H9 (cell line): ENCODE measurements at regions not wholly inside any gene's neighbourhood (a gene's known extent, or its start where the extent isn't known, plus 50 kb on each side); places are given as distances from the start of the nearest gene placed in this dataset.
A peak's percentile ranks its signal among the peaks of the same experiment; 100 is the strongest.

Source experiments
- DNase-seq: peaks from one replicate; pipeline ENCODE4 v3.0.0-alpha.2; 2017
- H2AFZ ChIP-seq: one replicate; pipeline ENCODE4 v1.6.1; 2013; ENCODE audit warnings: mild to moderate bottlenecking, low read length, control low read depth, moderate library complexity
- H2AK5ac ChIP-seq: 2 replicates; pipeline ENCODE4 v1.6.1; 2013; ENCODE audit warnings: low read length, control low read depth, mixed read lengths; ENCODE audit not compliant: insufficient read length
- H2BK120ac ChIP-seq: one replicate; pipeline ENCODE4 v1.6.1; 2013; ENCODE audit warnings: low read depth, mild to moderate bottlenecking, low read length, control low read depth, inconsistent platforms; ENCODE audit not compliant: poor library complexity, severe bottlenecking
- H2BK12ac ChIP-seq: 2 replicates; pipeline ENCODE4 v1.6.1; 2013; ENCODE audit warnings: low read length, control low read depth, mixed read lengths, low read depth; ENCODE audit not compliant: insufficient read length
- H2BK15ac ChIP-seq: 2 replicates; pipeline ENCODE4 v1.6.1; 2013; ENCODE audit warnings: low read depth, low read length, control low read depth
- H2BK20ac ChIP-seq: one replicate; pipeline ENCODE4 v1.6.1; 2013; ENCODE audit warnings: low read depth, mild to moderate bottlenecking, low read length, control low read depth, inconsistent platforms; ENCODE audit not compliant: poor library complexity, severe bottlenecking
- H2BK5ac ChIP-seq: 2 replicates; pipeline ENCODE4 v1.6.1; 2013; ENCODE audit warnings: low read length, control low read depth, mixed read lengths; ENCODE audit not compliant: insufficient read length
- H3K14ac ChIP-seq: 2 replicates; pipeline ENCODE4 v1.6.1; 2013; ENCODE audit warnings: low read length, control low read depth; ENCODE audit not compliant: insufficient read depth
- H3K18ac ChIP-seq: 2 replicates; pipeline ENCODE4 v1.6.1; 2013; ENCODE audit warnings: low read depth, mild to moderate bottlenecking, mixed read lengths, low read length, control low read depth; ENCODE audit not compliant: insufficient read length
- H3K23ac ChIP-seq: 2 replicates; pipeline ENCODE4 v1.6.1; 2013; ENCODE audit warnings: low read length, control low read depth, mixed read lengths, low read depth; ENCODE audit not compliant: insufficient read length
- H3K23me2 ChIP-seq: 2 replicates; pipeline ENCODE4 v1.6.1; 2013; ENCODE audit warnings: low read depth, mild to moderate bottlenecking, mixed read lengths, low read length, control low read depth; ENCODE audit not compliant: insufficient read length, poor library complexity, severe bottlenecking
- H3K27ac ChIP-seq: 2 replicates; pipeline ENCODE4 v1.5.1; 2013; ENCODE audit warnings: low read length, control low read depth, mixed read lengths, low read depth; ENCODE audit not compliant: insufficient read length
- H3K27me3 ChIP-seq: 2 replicates; pipeline ENCODE4 v1.6.1; 2013; ENCODE audit warnings: low read length, control low read depth, inconsistent platforms; ENCODE audit not compliant: insufficient read depth
- H3K4ac ChIP-seq: 2 replicates; pipeline ENCODE4 v1.6.1; 2013; ENCODE audit warnings: low read depth, mild to moderate bottlenecking, control low read depth, inconsistent platforms, low read length, moderate library complexity
- H3K4me1 ChIP-seq: 2 replicates; pipeline ENCODE4 v1.6.1; 2013; ENCODE audit warnings: low read length, control low read depth, inconsistent platforms; ENCODE audit not compliant: insufficient read depth
- H3K4me2 ChIP-seq: 2 replicates; pipeline ENCODE4 v1.6.1; 2013; ENCODE audit warnings: low read length, control low read depth, mixed read lengths; ENCODE audit not compliant: insufficient read length, insufficient read depth
- H3K56ac ChIP-seq: 2 replicates; pipeline ENCODE4 v1.6.1; 2013; ENCODE audit warnings: low read depth, mild to moderate bottlenecking, mixed read lengths, low read length, control low read depth; ENCODE audit not compliant: insufficient read length
- H3K79me1 ChIP-seq: 2 replicates; pipeline ENCODE4 v1.6.1; 2013; ENCODE audit warnings: low read depth, mild to moderate bottlenecking, moderate library complexity, low read length, control low read depth, inconsistent platforms; ENCODE audit not compliant: insufficient read depth, poor library complexity, severe bottlenecking
- H3K79me2 ChIP-seq: 2 replicates; pipeline ENCODE4 v1.6.1; 2013; ENCODE audit warnings: low read length, control low read depth, inconsistent platforms; ENCODE audit not compliant: insufficient read depth
- H3K9ac ChIP-seq: 2 replicates; pipeline ENCODE4 v1.6.1; 2013; ENCODE audit warnings: low read length, control low read depth, mixed read lengths; ENCODE audit not compliant: insufficient read length; ENCODE audit errors: extremely low read depth
- H3K9me3 ChIP-seq: one replicate; pipeline ENCODE4 v1.6.1; 2013; ENCODE audit warnings: low read depth, low read length, inconsistent platforms; ENCODE audit not compliant: control insufficient read depth
- H3T11ph ChIP-seq: one replicate; pipeline ENCODE4 v1.6.1; 2013; ENCODE audit warnings: mild to moderate bottlenecking, low read length, control low read depth, inconsistent platforms
- H4K20me1 ChIP-seq: one replicate; pipeline ENCODE4 v1.6.1; 2013; ENCODE audit not compliant: control insufficient read depth, insufficient read length, insufficient read depth
- H4K5ac ChIP-seq: 2 replicates; pipeline ENCODE4 v1.6.1; 2013; ENCODE audit warnings: low read depth, mild to moderate bottlenecking, mixed read lengths, low read length, control low read depth; ENCODE audit not compliant: insufficient read length
- H4K8ac ChIP-seq: replicated peaks from 2 replicates; pipeline ENCODE4 v1.6.1; 2013; ENCODE audit warnings: low read length, control low read depth, mixed read lengths, low read depth; ENCODE audit not compliant: insufficient read length
- H4K91ac ChIP-seq: 2 replicates; pipeline ENCODE4 v1.6.1; 2013; ENCODE audit warnings: low read depth, mild to moderate bottlenecking, moderate library complexity, mixed read lengths, low read length, control low read depth; ENCODE audit not compliant: insufficient read length
- H3K27ac Mint-ChIP-seq, 3 experiments: 2 replicates in 2 of 3; 3 replicates in 1 of 3; pipeline ENCODE4 v1.8.0; 2020 to 2021; ENCODE audit warnings: mixed read lengths in 3 of 3, mild to moderate bottlenecking in 1 of 3, moderate library complexity in 1 of 3
- H3K27me3 Mint-ChIP-seq: 2 replicates; pipeline ENCODE4 v1.8.0; 2021; ENCODE audit warnings: low read depth, mild to moderate bottlenecking, moderate library complexity, mixed read lengths
- H3K36me3 Mint-ChIP-seq, 3 experiments: 2 replicates in 2 of 3; 3 replicates in 1 of 3; pipeline ENCODE4 v1.8.0; 2020 to 2021; ENCODE audit warnings: low read depth in 3 of 3, mixed read lengths in 3 of 3; ENCODE audit not compliant: insufficient read depth in 1 of 3
- H3K4me1 Mint-ChIP-seq, 2 experiments: 2 replicates each; pipeline ENCODE4 v1.8.0; 2020; ENCODE audit warnings: mixed read lengths in 2 of 2
- H3K4me3 Mint-ChIP-seq, 2 experiments: 2 replicates in 1 of 2; 3 replicates in 1 of 2; pipeline ENCODE4 v1.8.0; 2020 to 2021; ENCODE audit warnings: mild to moderate bottlenecking in 2 of 2, mixed read lengths in 2 of 2, moderate library complexity in 1 of 2
- H3K9me3 Mint-ChIP-seq, 2 experiments: 2 replicates in 1 of 2; 3 replicates in 1 of 2; pipeline ENCODE4 v1.8.0; 2020; ENCODE audit warnings: mild to moderate bottlenecking in 2 of 2, mixed read lengths in 2 of 2, moderate library complexity in 1 of 2
- WGBS: extraction: QIAGEN DNeasy Blood & Tissue Kit; methylation state at CpG from one replicate; pipeline ENCODE4 v1.1.7; 2013; ENCODE audit warnings: missing lambda C conversion rate, low lambda C conversion rate, mixed read lengths; ENCODE audit not compliant: insufficient read length; ENCODE audit errors: extremely low coverage; 5-methylcytosine and 5-hydroxymethylcytosine counted together
- TF ChIP-seq, protein P1 (sequence below): fragments of 200-600 bp; sonication (generic); conservative IDR thresholded peaks from 3 replicates; pipeline ENCODE4 v1.8.0; 2021; ENCODE audit warnings: antibody characterized with exemption, mild to moderate bottlenecking

DNA sequence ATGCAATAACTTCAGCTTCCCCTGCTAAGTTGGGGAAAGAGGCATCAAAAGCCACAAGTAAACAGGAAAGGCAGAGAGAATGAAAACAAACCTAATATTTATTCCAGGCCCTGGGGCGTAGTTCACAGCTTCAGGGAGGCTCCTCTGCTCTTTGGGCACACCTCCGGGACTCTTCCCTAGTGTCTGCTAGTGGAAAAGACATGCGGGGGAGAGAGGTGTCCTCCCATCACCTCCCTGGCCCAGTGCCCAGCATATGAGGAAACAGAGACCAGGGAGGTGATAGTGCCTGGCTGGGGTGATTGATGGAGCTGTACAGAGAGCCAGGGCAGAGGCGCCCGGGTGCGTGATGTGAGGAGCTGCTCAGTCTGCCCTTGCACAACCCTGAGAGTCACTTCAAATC lies 71.0 kb downstream of the RASL11A start:
- Histone ChIP-seq H3K9ac (no peak overlapping the region), H3K79me2 (no peaks in the 10 kb centered on the region), H3K18ac (no peak overlapping the region), H3K79me1 (no peaks in the 10 kb centered on the region), H2BK120ac (no peak overlapping the region), H3K56ac (no peak overlapping the region), H2BK20ac (no peak overlapping the region), H3K9me3 (no peaks in the 10 kb centered on the region), H2AK5ac (no peak overlapping the region), H3K27me3 (no peaks in the 10 kb centered on the region), H2AFZ (no peak overlapping the region), H3K4ac (no peak overlapping the region), H4K8ac (no peak overlapping the region), H4K5ac (no peak overlapping the region), H2BK5ac (no peak overlapping the region), H2BK12ac (no peak overlapping the region), H3K27ac (no peak overlapping the region), H3K23ac (no peak overlapping the region), H3K4me2 (no peak overlapping the region), H3T11ph (no peak overlapping the region), H3K4me1 (no peaks in the 10 kb centered on the region; the same call in 1 of the 2 replicates), H4K20me1 (no peaks in the 10 kb centered on the region), H4K91ac (no peak overlapping the region), H2BK15ac (no peak overlapping the region), H3K14ac (no peak overlapping the region), H3K23me2 (no peaks in the 10 kb centered on the region)
- Mint-ChIP-seq H3K36me3 (no peaks in the 10 kb centered on the region; a peak in 1 of 7 replicates), H3K27me3 (peaks cover 3% of the 10 kb centered on the region; the same call in 1 of the 2 replicates), H3K27ac (peak overlapping the region in 1 of 3 experiments; percentile 60; a peak in 1 of 7 replicates), H3K4me1 (peaks cover 30 to 31% of the 10 kb centered on the region in 2 experiments), H3K9me3 (no peaks in the 10 kb centered on the region), H3K4me3 (no peak overlapping the region)
- no CpG with 5 or more reads among the region's 6 CpGs for WGBS
- no peak for DNase-seq
- TF ChIP-seq, protein P1, sequence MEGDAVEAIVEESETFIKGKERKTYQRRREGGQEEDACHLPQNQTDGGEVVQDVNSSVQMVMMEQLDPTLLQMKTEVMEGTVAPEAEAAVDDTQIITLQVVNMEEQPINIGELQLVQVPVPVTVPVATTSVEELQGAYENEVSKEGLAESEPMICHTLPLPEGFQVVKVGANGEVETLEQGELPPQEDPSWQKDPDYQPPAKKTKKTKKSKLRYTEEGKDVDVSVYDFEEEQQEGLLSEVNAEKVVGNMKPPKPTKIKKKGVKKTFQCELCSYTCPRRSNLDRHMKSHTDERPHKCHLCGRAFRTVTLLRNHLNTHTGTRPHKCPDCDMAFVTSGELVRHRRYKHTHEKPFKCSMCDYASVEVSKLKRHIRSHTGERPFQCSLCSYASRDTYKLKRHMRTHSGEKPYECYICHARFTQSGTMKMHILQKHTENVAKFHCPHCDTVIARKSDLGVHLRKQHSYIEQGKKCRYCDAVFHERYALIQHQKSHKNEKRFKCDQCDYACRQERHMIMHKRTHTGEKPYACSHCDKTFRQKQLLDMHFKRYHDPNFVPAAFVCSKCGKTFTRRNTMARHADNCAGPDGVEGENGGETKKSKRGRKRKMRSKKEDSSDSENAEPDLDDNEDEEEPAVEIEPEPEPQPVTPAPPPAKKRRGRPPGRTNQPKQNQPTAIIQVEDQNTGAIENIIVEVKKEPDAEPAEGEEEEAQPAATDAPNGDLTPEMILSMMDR: no peak
